ENCODE measurements at regions not wholly inside any gene's neighbourhood (a gene's known extent, or its start where the extent isn't known, plus 50 kb on each side); places are given as distances from the start of the nearest gene placed in this dataset.
A peak's percentile ranks its signal among the peaks of the same experiment; 100 is the strongest.
"Not testable (repeated sequence)": the region's sequence is repeated elsewhere in the genome, so short reads cannot be mapped to it uniquely, and the experiment has no call there.

- H3K27me3 ChIP-seq (replicated peaks in 1 of 2; ENCODE audit: control insufficient read depth in 2 of 2, extremely low read depth in 1 of 2, insufficient read depth in 2 of 2, low read length in 1 of 2); DNase-seq; H3K4me3 ChIP-seq (ENCODE audit: control insufficient read depth in 1 of 2, extremely low read depth in 1 of 2, low read length in 1 of 2); POLR2A ChIA-PET; H3K36me3 Mint-ChIP-seq; H3K9me3 ChIP-seq; CTCF ChIA-PET; H3K27ac Mint-ChIP-seq; H3K27me3 Mint-ChIP-seq; H3K9me3 Mint-ChIP-seq; H3K36me3 ChIP-seq (ENCODE audit: control insufficient read depth in 2 of 2, extremely low read depth in 1 of 2, insufficient read depth in 1 of 2, low read length in 1 of 2); H3K4me3 Mint-ChIP-seq; ATAC-seq (replicated peaks in 1 of 4); H3K4me1 ChIP-seq (ENCODE audit: control insufficient read depth in 1 of 2, extremely low read depth in 1 of 2, insufficient read depth in 2 of 2, low read length in 2 of 2); H3K27ac ChIP-seq (ENCODE audit: low read length); H3K4me1 Mint-ChIP-seq: not testable (repeated sequence)
- 81% methylated on average over 4 of the region's 4 CpGs for WGBS (ENCODE audit: insufficient coverage)
These were observed 357.3 kb upstream of the WSB1 start for GRCh38 chr17:26936645-26937044.

GRCh38 chr17:26937750-26938322 is 356.1 kb upstream of the WSB1 start:
- H3K4me3 Mint-ChIP-seq; POLR2A ChIA-PET; CTCF ChIA-PET; H3K4me1 Mint-ChIP-seq; H3K27me3 ChIP-seq (replicated peaks in 1 of 2; ENCODE audit: control insufficient read depth in 2 of 2, extremely low read depth in 1 of 2, insufficient read depth in 2 of 2, low read length in 1 of 2); H3K27me3 Mint-ChIP-seq; H3K27ac ChIP-seq (ENCODE audit: low read length); H3K9me3 Mint-ChIP-seq; DNase-seq; H3K9me3 ChIP-seq; H3K36me3 ChIP-seq (ENCODE audit: control insufficient read depth in 2 of 2, extremely low read depth in 1 of 2, insufficient read depth in 1 of 2, low read length in 1 of 2); H3K4me3 ChIP-seq (ENCODE audit: control insufficient read depth in 1 of 2, extremely low read depth in 1 of 2, low read length in 1 of 2); H3K36me3 Mint-ChIP-seq; H3K4me1 ChIP-seq (ENCODE audit: control insufficient read depth in 1 of 2, extremely low read depth in 1 of 2, insufficient read depth in 2 of 2, low read length in 2 of 2); H3K27ac Mint-ChIP-seq: not testable (repeated sequence)
- 52% methylated on average over 1 of the region's 1 CpG for WGBS (ENCODE audit: insufficient coverage)
- peak in 3 of 4 experiments; percentile 29 to 48 (median 41) for ATAC-seq (replicated peaks in 1 of 4)

GRCh38 chr17:26939755-26940154 is 354.2 kb upstream of the WSB1 start:
- H3K4me1 ChIP-seq (ENCODE audit: control insufficient read depth in 1 of 2, extremely low read depth in 1 of 2, insufficient read depth in 2 of 2, low read length in 2 of 2); H3K9me3 Mint-ChIP-seq; POLR2A ChIA-PET; H3K36me3 ChIP-seq (ENCODE audit: control insufficient read depth in 2 of 2, extremely low read depth in 1 of 2, insufficient read depth in 1 of 2, low read length in 1 of 2); CTCF ChIA-PET; H3K9me3 ChIP-seq; H3K4me3 Mint-ChIP-seq; H3K27ac ChIP-seq (ENCODE audit: low read length); H3K4me1 Mint-ChIP-seq; ATAC-seq (replicated peaks in 1 of 4); H3K27me3 Mint-ChIP-seq; H3K27me3 ChIP-seq (replicated peaks in 1 of 2; ENCODE audit: control insufficient read depth in 2 of 2, extremely low read depth in 1 of 2, insufficient read depth in 2 of 2, low read length in 1 of 2); H3K27ac Mint-ChIP-seq; H3K36me3 Mint-ChIP-seq; H3K4me3 ChIP-seq (ENCODE audit: control insufficient read depth in 1 of 2, extremely low read depth in 1 of 2, low read length in 1 of 2); DNase-seq: not testable (repeated sequence)
- WGBS (ENCODE audit: insufficient coverage), result 88% methylated on average over 8 of the region's 8 CpGs

- H3K27me3 Mint-ChIP-seq, H3K4me1 Mint-ChIP-seq, CTCF ChIA-PET: not testable (repeated sequence)
These were observed 353.3 kb upstream of the WSB1 start for GRCh38 chr17:26940587-26940986.

GRCh38 chr17:26962255-26963162 is 331.4 kb upstream of the WSB1 start:
- H3K4me1 ChIP-seq (ENCODE audit: control insufficient read depth in 1 of 2, extremely low read depth in 1 of 2, insufficient read depth in 2 of 2, low read length in 2 of 2), result no peaks in the 10 kb centered on the region
- Mint-ChIP-seq H3K9me3 (peaks cover 0 to 7% (median 3%) of the 10 kb centered on the region in 3 donors), H3K4me1 (peaks cover 0 to 3% (median 0%) of the 10 kb centered on the region in 3 donors), H3K27ac (no peak overlapping the region), H3K4me3 (no peak overlapping the region), H3K36me3 (no peaks in the 10 kb centered on the region), H3K27me3 (peaks cover 0 to 4% of the 10 kb centered on the region in 2 donors)
- H3K27me3 ChIP-seq (replicated peaks in 1 of 2; ENCODE audit: control insufficient read depth in 2 of 2, extremely low read depth in 1 of 2, insufficient read depth in 2 of 2, low read length in 1 of 2), result peaks cover 0 to 16% of the 10 kb centered on the region in 2 experiments
- WGBS (ENCODE audit: insufficient coverage), result 34% methylated on average over 54 of the region's 91 CpGs
- no peak overlapping the region for H3K27ac ChIP-seq (ENCODE audit: low read length)
- H3K4me3 ChIP-seq (ENCODE audit: control insufficient read depth in 1 of 2, extremely low read depth in 1 of 2, low read length in 1 of 2), result no peak overlapping the region
- POLR2A ChIA-PET, result no interaction called here
- CTCF ChIA-PET, result no interaction called here
- ATAC-seq (replicated peaks in 1 of 4) (no peak), DNase-seq (no peak)
- H3K36me3 ChIP-seq (ENCODE audit: control insufficient read depth in 2 of 2, extremely low read depth in 1 of 2, insufficient read depth in 1 of 2, low read length in 1 of 2), result no peaks in the 10 kb centered on the region
- H3K9me3 ChIP-seq, result no peaks in the 10 kb centered on the region

More at GRCh38 chr17:26940587-26940986, 353.3 kb upstream of the WSB1 start:
- H3K36me3 Mint-ChIP-seq; H3K9me3 Mint-ChIP-seq; H3K9me3 ChIP-seq; H3K4me3 ChIP-seq (ENCODE audit: control insufficient read depth in 1 of 2, extremely low read depth in 1 of 2, low read length in 1 of 2); POLR2A ChIA-PET; H3K27ac ChIP-seq (ENCODE audit: low read length); H3K27ac Mint-ChIP-seq; H3K4me3 Mint-ChIP-seq; DNase-seq; ATAC-seq (replicated peaks in 1 of 4); H3K36me3 ChIP-seq (ENCODE audit: control insufficient read depth in 2 of 2, extremely low read depth in 1 of 2, insufficient read depth in 1 of 2, low read length in 1 of 2); H3K27me3 ChIP-seq (replicated peaks in 1 of 2; ENCODE audit: control insufficient read depth in 2 of 2, extremely low read depth in 1 of 2, insufficient read depth in 2 of 2, low read length in 1 of 2); H3K4me1 ChIP-seq (ENCODE audit: control insufficient read depth in 1 of 2, extremely low read depth in 1 of 2, insufficient read depth in 2 of 2, low read length in 2 of 2): not testable (repeated sequence)
- 45% methylated on average over 2 of the region's 2 CpGs for WGBS (ENCODE audit: insufficient coverage)

GRCh38 chr17:26963163-26963503 is 330.8 kb upstream of the WSB1 start:
- Histone ChIP-seq H3K27ac (ENCODE audit: low read length) (no peak overlapping the region), H3K36me3 (ENCODE audit: control insufficient read depth in 2 of 2, extremely low read depth in 1 of 2, insufficient read depth in 1 of 2, low read length in 1 of 2) (no peaks in the 10 kb centered on the region), H3K4me1 (ENCODE audit: control insufficient read depth in 1 of 2, extremely low read depth in 1 of 2, insufficient read depth in 2 of 2, low read length in 2 of 2) (no peaks in the 10 kb centered on the region), H3K9me3 (no peaks in the 10 kb centered on the region), H3K27me3 (replicated peaks in 1 of 2; ENCODE audit: control insufficient read depth in 2 of 2, extremely low read depth in 1 of 2, insufficient read depth in 2 of 2, low read length in 1 of 2) (peaks cover 0 to 16% of the 10 kb centered on the region in 2 experiments), H3K4me3 (ENCODE audit: control insufficient read depth in 1 of 2, extremely low read depth in 1 of 2, low read length in 1 of 2) (no peak overlapping the region)
- H3K27ac Mint-ChIP-seq, result no peak overlapping the region
- no peak overlapping the region for H3K4me3 Mint-ChIP-seq
- H3K4me1 Mint-ChIP-seq, result peaks cover 0 to 3% (median 0%) of the 10 kb centered on the region in 3 donors
- 57% methylated on average over 26 of the region's 26 CpGs for WGBS (ENCODE audit: insufficient coverage)
- no peak for ATAC-seq (replicated peaks in 1 of 4)
- H3K9me3 Mint-ChIP-seq, result peaks cover 0 to 7% (median 0%) of the 10 kb centered on the region in 3 donors
- CTCF ChIA-PET, result no interaction called here
- POLR2A ChIA-PET, result no interaction called here
- DNase-seq, result no peak
- H3K27me3 Mint-ChIP-seq, result peaks cover 0 to 4% of the 10 kb centered on the region in 2 donors
- no peaks in the 10 kb centered on the region for H3K36me3 Mint-ChIP-seq
